ENCODE measurements at regions not wholly inside any gene's neighbourhood (a gene's known extent, or its start where the extent isn't known, plus 50 kb on each side); places are given as distances from the start of the nearest gene placed in this dataset.

DNA sequence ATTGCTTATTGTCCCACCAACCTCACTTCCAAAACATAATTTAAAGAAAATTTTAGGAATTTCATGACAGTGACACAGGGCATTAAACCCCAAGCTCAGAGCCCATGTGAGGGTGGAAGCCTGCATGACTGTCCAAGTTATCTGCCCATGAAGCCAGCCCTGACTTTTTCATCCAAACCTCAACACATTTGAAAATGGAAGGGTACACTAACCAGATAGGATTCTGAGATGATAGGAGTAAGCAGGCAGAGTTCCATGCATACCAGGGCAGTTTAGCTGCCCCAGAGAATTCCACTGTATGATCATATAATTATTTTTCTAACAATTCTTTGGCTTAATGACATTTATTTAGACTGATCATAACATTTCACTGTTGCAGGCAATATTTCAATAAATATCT is 986.0 kb downstream of the TTLL7 start:
- TF ChIP-seq, protein P1, sequence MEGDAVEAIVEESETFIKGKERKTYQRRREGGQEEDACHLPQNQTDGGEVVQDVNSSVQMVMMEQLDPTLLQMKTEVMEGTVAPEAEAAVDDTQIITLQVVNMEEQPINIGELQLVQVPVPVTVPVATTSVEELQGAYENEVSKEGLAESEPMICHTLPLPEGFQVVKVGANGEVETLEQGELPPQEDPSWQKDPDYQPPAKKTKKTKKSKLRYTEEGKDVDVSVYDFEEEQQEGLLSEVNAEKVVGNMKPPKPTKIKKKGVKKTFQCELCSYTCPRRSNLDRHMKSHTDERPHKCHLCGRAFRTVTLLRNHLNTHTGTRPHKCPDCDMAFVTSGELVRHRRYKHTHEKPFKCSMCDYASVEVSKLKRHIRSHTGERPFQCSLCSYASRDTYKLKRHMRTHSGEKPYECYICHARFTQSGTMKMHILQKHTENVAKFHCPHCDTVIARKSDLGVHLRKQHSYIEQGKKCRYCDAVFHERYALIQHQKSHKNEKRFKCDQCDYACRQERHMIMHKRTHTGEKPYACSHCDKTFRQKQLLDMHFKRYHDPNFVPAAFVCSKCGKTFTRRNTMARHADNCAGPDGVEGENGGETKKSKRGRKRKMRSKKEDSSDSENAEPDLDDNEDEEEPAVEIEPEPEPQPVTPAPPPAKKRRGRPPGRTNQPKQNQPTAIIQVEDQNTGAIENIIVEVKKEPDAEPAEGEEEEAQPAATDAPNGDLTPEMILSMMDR (conservative IDR thresholded peaks at IDR 0.05): no peak
- TF ChIP-seq ZFX (IDR thresholded peaks at IDR 0.05): no peak

Data from C4-2B (cell line).